ENCODE measurements at regions not wholly inside any gene's neighbourhood (a gene's known extent, or its start where the extent isn't known, plus 50 kb on each side); places are given as distances from the start of the nearest gene placed in this dataset.

- Mint-ChIP-seq H3K9me3 (peaks cover 14% of the 10 kb centered on the region), H3K4me1 (no peaks in the 10 kb centered on the region), H3K36me3 (ENCODE audit: low read depth) (no peaks in the 10 kb centered on the region), H3K27me3 (no peaks in the 10 kb centered on the region), H3K27ac (no peak overlapping the region), H3K4me3 (no peak overlapping the region)
- CTCF ChIA-PET, result no interaction called here
- intact Hi-C loops (cut with micrococcal nuclease), result no loop called here
- POLR2A ChIA-PET, result no interaction called here
- ATAC-seq (ENCODE audit: low read depth) (no peak), DNase-seq (no peak)
- no peak for TF ChIP-seq CTCF (IDR thresholded peaks at IDR 0.05)
Measured at GRCh38 chr4:32778025-32778424, 2057.9 kb downstream of the PCDH7 start.

GRCh38 chr4:32778938-32779337 is 2058.8 kb downstream of the PCDH7 start:
- H3K27ac Mint-ChIP-seq, result no peak overlapping the region
- no peaks in the 10 kb centered on the region for H3K36me3 Mint-ChIP-seq (ENCODE audit: low read depth)
- ChIA-PET POLR2A (no interaction called here), CTCF (no interaction called here)
- H3K27me3 Mint-ChIP-seq, result no peaks in the 10 kb centered on the region
- no peak for DNase-seq
- no peak for ATAC-seq (ENCODE audit: low read depth)
- TF ChIP-seq CTCF (IDR thresholded peaks at IDR 0.05), result no peak
- intact Hi-C loops (cut with micrococcal nuclease), result no loop called here
- H3K9me3 Mint-ChIP-seq, result peaks cover 10% of the 10 kb centered on the region
- no peak overlapping the region for H3K4me3 Mint-ChIP-seq
- H3K4me1 Mint-ChIP-seq, result no peaks in the 10 kb centered on the region

GRCh38 chr4:32789026-32789608 is 2068.9 kb downstream of the PCDH7 start:
- Mint-ChIP-seq H3K4me3 (no peak overlapping the region), H3K27me3 (no peaks in the 10 kb centered on the region), H3K36me3 (ENCODE audit: low read depth) (no peaks in the 10 kb centered on the region), H3K9me3 (no peaks in the 10 kb centered on the region), H3K27ac (no peak overlapping the region), H3K4me1 (no peaks in the 10 kb centered on the region)
- no peak for TF ChIP-seq CTCF (IDR thresholded peaks at IDR 0.05)
- DNase-seq (no peak), ATAC-seq (ENCODE audit: low read depth) (no peak)
- ChIA-PET CTCF (no interaction called here), POLR2A (no interaction called here)
- intact Hi-C loops (cut with micrococcal nuclease), result no loop called here

GRCh38 chr4:32790803-32791202 is 2070.6 kb downstream of the PCDH7 start:
- Mint-ChIP-seq H3K4me1 (no peaks in the 10 kb centered on the region), H3K36me3 (ENCODE audit: low read depth) (no peaks in the 10 kb centered on the region), H3K4me3 (no peak overlapping the region), H3K27ac (no peak overlapping the region), H3K9me3 (no peaks in the 10 kb centered on the region), H3K27me3 (no peaks in the 10 kb centered on the region)
- intact Hi-C loops (cut with micrococcal nuclease), result no loop called here
- no peak for TF ChIP-seq CTCF (IDR thresholded peaks at IDR 0.05)
- ChIA-PET CTCF (no interaction called here), POLR2A (no interaction called here)
- DNase-seq, result no peak
- ATAC-seq (ENCODE audit: low read depth), result no peak

- ChIA-PET POLR2A (no interaction called here), CTCF (no interaction called here)
- ATAC-seq (ENCODE audit: low read depth) (no peak), DNase-seq (no peak)
- Mint-ChIP-seq H3K4me3 (no peak overlapping the region), H3K9me3 (no peaks in the 10 kb centered on the region), H3K36me3 (ENCODE audit: low read depth) (no peaks in the 10 kb centered on the region), H3K27ac (no peak overlapping the region), H3K4me1 (no peaks in the 10 kb centered on the region), H3K27me3 (no peaks in the 10 kb centered on the region)
- TF ChIP-seq CTCF (IDR thresholded peaks at IDR 0.05), result no peak
- intact Hi-C loops (cut with micrococcal nuclease), result no loop called here
Measured at GRCh38 chr4:32798471-32799159, 2078.4 kb downstream of the PCDH7 start.

Data from activated B cell treated with CpG ODN at 0.5 μM for 24 hours (primary cell).